ENCODE measurements at regions not wholly inside any gene's neighbourhood (a gene's known extent, or its start where the extent isn't known, plus 50 kb on each side); places are given as distances from the start of the nearest gene placed in this dataset.

DNA sequence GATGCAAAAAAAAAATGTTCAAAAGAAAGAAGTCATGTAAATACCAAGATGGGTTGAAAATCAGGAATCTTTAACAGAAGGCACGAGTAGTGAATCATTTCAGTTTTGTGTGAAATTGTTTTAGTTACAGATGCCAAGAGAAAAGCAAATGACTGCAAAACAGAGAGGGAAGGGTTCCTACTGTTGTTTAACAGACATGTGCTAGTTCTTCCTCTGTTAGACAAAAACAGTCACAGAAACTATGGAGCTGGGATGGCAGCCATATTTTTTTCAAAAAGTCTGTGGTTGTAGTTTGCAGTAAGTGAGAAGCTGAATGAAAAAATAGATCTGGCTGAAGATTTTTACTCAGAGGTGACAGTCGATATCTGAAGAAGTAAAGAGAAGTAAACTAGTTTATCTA, 511.9 kb downstream of the ZIC1 start:
- DNase-seq (ENCODE audit: low read depth in 4 of 4, low spot score in 2 of 4): no peak

DNA sequence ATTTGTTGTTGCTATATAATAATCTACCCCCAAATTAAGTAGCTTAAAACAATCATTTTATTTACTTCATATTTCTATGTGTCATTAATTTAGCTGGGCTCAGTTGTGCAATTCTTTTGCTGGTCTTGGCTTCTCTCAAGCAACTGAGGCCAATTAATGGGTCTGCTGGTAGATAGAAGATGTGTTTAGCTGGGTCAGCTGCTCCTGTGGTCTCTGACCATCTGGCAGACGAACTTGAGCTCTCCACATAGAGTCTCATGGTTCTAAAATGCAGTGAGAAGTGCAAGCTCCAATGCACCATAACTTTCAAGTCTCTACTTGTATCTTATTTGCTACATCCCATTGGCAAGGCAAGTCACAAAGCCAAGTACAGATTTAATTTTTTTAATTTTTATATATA, 515.6 kb downstream of the ZIC1 start:
- no peak for DNase-seq (ENCODE audit: low read depth in 4 of 4, low spot score in 2 of 4)

DNA sequence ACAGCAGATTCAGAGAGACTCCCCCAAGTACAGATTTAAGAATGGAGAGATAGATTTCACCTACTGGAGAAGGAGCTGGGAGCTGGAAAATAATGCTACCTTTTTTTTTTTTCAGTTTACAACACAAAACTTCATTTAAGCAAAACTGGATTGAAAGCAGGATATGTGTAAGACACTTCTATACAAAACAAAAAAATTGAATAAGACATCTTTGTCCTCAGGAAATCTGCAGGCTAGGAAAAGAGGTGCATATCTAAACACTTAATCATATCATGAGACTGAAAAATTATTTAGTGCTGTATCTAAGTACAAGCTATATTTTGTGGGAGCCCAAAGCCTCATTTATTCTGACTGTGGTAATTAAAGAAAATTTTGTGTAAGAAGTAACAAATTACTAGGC, 516.1 kb downstream of the ZIC1 start:
- no peak for DNase-seq (ENCODE audit: low read depth in 4 of 4, low spot score in 2 of 4)

DNA sequence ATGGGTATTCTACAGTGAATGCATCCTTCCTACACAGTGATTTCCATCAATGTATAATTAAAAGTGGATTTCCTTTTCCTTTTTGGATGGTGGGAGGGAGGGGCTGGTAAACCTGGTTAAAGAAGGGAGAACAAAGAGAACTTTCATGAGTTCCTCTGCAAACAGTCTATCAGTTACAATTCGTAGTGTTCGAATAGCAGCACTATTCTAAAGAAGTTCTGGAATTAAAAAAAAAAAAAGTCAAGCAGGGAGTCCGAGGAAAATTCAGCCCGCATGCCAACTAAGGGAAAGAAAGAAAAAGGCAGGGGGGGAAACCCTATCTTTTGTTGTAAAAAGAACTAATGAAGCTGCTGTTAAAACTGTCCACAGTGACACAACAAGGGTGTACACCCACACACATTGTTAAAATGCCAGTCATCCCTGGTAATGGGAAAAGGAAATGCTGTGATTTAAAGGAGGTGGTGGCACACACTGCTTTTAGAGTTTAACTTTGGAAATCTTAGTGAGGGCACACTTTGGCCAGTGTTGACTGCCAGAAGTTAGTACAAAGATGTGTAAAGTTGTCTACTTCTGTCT, 521.2 kb downstream of the ZIC1 start:
- peak in 2 of 4 donors; percentile 13 to 28 for DNase-seq (ENCODE audit: low read depth in 4 of 4, low spot score in 2 of 4)

DNA sequence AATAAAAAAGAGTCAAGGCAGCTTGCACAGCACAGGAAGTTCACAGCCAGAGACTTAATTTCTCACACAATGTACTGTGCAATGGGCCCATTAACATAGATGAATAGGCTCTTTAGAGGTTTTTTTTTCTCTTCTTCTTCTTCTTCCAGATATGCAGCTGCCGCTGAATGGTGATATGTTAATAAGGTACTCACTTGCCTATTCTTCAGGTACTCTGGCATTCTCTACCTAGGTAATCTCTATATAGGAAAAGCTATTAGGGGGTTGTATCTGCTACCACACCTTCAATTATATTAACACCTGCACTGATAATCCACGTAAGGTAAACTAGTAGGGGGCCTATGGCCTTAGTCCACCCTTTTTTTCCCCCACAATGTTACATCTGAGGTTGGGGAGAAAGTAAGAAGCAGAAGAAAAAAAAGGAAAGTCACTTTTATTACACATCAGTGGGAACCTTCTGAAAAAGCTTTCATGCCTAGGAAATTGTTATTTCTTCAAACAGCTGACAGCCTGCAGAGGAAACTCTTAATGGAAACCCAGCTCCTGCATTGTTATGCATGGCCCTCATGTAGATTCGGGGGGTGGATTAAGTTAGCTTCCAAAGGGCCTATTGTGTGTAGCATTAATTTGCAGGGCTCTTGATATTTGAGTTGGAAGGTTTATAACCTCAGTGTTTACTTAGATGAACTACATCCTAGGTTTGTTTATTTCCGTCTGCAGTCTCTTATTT, 525.5 kb downstream of the ZIC1 start:
- DNase-seq (ENCODE audit: low read depth in 4 of 4, low spot score in 2 of 4): no peak

DNA sequence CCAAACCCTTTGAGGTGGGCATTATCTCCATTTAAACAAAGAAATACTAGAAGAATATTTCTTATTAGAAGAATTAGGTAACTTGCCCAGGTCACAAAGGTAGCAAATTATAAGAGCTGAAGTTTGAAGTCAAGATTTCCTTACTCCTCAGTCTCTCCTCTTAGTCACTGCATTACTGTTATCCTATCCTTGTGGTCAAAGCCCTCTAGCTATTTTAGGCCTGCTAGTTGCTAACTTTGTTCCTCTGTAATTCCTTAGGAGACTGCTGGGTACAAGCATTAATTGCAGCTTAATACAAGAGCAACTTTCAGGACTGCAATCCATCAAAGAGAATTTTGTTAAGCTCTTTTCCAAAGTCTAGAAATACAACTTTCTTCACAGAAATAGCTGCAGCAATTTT, 528.2 kb downstream of the ZIC1 start:
- DNase-seq (ENCODE audit: low read depth in 4 of 4, low spot score in 2 of 4): no peak

DNA sequence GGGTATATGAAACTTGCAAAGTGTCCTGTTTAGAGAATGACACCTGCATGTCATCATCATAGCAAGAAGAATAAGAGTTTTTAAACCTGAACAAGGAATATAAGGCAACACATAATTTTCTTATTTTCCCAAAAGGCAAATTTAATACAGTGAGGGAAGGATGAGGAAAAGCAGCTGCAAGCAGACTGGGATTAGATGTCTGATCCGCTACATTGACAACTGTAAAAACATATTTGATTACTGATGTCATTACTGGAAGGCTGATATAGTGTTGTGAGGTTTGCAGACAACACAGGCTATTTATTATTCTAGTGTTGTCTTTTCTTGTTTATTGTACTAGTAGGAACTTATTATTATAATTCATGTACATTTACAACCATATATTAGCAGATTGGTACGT, 528.7 kb downstream of the ZIC1 start:
- DNase-seq (ENCODE audit: low read depth in 4 of 4, low spot score in 2 of 4): no peak

DNA sequence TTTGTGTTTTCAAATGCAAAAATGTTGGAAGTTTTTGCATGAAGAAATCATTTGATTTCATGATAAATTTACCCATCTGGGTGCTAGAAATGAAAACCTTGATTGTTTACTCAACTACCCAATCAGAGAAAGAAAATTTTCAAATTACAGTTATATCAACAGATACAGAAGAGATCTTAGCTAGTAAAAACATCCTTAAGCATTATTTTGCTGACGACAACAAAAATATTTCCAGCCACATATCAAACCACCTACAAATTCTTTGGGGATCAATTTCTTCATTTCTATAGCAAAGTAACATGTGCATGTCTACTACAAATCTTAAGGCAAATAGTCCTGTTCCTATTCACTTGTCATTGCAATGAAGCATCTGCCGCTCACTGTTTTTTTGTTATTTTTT, 530.3 kb downstream of the ZIC1 start:
- DNase-seq (ENCODE audit: low read depth in 4 of 4, low spot score in 2 of 4): no peak

DNA sequence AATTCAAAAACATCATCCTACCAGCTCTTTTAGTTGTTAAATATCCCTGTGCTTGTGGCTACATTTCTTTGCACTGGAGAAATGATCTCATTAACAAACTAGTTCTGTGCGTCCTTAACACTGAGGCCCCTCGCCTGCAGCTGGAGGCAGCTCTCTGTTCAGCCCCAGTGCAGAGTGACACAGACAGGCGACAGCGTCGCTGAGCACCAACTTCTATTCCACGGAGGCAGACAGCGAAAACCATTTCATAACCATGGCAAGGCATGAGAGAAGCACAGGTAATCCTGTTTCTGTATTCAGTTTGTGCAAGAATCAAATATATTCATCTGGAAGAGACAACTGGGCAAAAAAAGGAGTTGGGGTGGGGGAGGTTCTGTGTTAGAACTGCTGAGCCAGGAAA, 530.7 kb downstream of the ZIC1 start:
- no peak for DNase-seq (ENCODE audit: low read depth in 4 of 4, low spot score in 2 of 4)

DNA sequence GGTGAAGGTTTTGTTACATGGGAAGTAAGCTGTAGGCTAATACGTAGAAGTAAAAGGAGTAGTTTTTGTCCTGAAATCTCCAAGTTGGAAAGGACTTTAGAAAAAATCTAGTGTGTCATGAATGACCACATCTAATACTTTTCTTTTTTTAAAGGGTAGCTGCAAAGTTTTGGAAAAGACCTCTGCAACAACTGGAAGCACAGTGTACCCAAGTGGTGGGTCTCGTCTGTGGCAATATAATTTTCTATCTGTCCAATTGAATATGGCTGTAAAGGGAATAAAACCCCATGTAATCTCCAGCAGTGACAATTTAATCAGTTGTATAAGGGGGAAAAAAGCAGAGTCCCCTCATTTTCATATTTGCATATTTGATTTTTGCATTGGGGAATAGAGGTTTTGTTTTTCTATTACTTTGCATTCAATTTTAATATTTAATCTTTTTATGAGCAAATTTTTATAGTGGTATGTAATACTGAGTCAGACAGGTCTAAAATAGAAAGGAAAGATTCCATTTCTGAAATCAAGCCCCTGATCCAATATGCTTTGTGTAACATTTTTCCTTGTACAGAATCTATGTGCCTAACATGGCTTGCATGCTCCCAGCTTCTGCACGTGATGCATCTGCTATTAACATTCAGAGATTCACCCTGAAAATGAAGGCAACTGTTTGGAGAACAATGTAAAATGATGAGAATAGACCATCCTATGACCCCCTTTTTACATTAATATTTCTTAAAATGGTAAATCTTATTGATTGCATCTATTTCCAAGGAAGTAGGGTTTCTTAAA, 531.4 kb downstream of the ZIC1 start:
- DNase-seq (ENCODE audit: low read depth in 4 of 4, low spot score in 2 of 4): no peak

DNA sequence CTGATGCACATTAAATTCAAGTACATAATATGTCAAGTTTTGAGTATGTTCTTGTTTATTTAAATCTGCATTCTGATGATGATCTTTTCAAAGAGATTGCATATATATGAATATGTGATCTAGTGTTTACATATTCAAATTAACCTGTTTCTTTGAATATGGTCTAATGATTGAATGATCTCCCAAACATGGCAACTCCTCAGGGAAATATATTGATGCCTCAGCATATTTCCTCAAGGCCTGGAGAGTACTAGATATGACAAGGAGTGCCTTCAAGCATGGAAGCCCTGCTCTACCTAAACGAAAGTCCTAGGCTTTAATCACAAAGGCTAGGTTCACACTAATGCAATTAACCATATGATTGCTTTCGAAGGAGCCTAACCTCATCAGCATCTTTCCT, 532.8 kb downstream of the ZIC1 start:
- DNase-seq (ENCODE audit: low read depth in 4 of 4, low spot score in 2 of 4): no peak

DNA sequence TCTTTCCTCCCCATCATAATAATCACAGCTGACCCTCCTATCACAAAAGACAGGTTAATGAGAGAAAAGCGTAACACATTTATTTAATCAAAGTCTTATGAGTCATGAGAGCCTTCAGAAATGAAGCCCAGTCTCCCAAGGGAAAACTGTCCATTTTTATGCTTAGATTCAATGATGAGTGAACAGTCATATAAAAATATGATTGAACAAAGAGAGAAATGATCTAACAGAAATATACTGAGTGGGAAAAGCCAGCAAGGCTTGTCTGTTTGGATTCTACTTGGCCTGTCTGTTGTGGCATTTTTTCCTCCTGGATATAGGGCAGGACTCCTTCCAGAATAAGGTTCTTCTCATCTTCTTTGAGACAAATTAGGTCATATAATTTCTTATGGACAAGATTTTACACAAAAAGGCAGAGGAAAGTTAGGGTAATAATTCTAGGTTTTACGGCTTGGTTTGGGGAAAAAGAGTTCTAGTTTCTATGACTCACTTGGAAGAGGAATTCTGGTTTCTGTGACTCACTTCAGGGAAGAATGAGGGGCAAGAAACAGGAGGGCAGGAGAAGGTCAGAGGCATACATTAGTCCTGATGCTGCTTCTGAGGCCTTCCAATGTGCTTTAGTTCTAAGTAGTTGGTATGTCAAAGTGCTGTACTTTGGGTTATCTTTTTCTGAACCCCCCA, 534.2 kb downstream of the ZIC1 start:
- DNase-seq (ENCODE audit: low read depth in 4 of 4, low spot score in 2 of 4): no peak

DNA sequence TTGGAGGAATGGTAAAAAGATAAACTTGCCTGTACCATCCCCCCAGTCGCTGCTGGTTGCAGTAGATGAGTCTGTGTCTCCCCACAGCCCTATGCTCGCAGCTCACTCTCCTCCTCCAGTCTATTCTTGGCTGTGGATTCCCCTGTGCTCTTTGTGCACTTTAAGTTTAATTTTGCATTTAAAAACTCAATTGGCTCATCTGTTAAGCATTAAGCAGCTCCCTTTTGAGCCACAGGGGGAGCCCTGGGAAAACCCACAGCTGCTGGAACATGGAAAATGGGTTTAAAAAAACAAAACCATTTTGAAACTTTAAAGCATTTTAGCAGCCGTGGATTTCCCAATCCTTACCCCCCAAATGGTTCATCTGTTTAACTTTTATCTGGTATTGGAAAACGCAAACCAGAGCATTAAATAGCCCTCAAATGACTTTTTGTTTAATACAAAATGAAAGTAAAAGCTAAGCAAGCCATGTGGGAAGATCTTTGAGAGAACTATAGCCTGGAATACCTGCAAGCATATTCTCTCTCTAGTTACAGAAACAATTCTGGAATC, 536.9 kb downstream of the ZIC1 start:
- no peak for DNase-seq (ENCODE audit: low read depth in 4 of 4, low spot score in 2 of 4)

DNA sequence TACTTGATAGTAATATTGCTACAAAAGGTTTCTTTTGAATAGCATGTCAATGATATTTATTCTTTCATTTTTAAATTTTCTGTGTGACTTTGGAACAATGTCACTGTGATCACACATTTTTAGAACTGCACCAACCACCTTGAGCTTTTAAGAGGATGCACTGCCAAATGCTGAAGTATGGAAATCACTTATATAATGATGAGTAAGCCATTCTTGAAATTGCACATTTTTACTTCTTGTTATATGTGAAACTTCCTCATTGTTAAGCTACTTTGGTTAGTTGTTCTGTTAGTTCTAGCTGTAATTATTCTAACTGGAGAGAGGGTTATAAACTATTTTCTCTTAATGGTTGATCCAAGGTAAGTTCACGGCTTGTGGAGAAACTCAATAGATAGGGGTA, 547.5 kb downstream of the ZIC1 start:
- DNase-seq (ENCODE audit: low read depth in 4 of 4, low spot score in 2 of 4): no peak

DNA sequence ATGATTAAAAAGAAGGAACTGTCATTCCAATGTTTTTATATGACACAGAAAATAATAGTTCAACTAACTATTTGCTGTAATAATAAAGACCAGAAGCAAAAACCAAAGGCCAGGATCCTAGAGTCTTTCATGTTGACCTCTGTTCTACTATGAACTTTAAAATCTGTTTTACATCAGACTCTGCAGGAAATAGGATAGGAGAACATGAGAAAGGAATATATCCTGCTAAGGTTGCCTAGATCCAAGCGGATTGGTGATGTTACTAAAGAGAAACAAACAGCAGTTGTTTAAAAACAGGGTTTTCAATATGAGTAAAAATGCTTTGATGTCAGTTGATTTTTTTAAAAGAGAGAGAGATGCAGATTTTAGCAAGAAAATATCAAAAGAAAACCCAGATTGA, 549.6 kb downstream of the ZIC1 start:
- DNase-seq (ENCODE audit: low read depth in 4 of 4, low spot score in 2 of 4): no peak

DNA sequence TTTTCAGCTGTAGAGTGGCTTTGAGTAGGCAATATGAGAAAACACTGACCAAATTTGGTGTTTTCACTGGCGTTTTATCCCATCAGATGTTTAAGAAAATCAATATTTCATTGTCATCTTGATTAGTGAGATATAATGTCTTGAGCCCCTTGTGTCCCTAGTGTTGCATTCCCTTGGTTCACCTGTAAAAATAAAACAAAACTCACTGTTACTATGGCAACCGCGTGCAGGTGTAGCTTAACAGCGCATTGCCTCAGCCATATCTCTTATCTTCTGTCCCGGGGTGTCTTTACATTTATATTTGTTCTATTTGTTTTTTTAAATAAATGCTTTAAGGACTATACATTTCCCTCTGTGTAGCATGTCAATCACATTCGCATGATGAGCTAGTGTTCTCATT, 551.6 kb downstream of the ZIC1 start:
- no peak for DNase-seq (ENCODE audit: low read depth in 4 of 4, low spot score in 2 of 4)

DNA sequence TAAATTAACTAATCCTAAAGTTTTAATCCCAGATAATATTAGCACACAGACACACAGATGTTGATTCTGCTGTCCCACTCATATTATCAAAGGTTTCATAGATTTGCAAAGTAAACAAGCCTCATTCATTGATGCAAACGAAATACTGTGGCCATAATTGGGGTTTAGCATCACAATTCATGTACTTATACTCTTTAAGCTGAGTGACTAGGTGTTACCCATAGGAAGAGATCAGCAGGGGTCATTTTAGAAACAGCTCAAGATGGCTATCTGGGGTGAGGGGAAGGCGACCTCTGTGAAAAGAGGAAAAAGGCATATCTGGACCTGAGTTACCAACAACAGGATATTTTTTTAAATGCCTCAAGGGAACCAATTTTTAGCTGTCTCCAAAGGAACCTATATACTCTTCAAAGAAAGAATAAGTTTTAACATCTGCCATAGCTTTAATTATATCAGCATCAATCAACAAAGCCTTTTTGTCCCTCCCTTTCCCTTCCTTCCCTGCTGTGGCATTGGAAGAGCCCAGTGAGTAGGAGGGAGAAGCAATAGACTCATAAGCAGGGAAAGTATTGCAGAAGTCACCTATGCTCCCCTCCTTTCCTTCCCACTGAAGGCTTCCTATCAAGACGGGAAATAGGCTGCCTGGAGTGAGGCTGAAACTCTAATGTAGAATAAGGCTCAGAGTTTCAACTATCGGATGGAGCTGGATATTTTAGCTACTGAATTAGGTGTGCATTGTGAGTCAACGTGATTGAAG, 553.4 kb downstream of the ZIC1 start:
- no peak for DNase-seq (ENCODE audit: low read depth in 4 of 4, low spot score in 2 of 4)

DNA sequence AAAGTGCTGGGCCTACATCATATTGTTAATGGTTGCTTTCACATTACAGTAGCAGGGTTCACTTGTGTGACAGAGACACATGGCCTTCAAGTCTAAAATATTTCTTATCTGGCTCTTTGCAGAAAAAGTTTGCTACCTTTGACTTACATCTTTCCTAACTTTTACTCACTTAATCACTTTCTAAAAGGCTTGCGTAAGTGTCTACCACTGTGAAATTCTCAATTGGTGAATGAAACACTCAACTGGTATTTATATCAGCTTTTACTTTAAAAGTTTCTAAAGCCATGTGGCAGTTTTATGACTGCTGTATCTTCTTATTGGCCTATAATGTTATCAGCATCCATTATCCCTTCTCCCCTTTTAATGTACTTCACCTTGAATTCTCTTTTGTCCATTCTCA, 554.5 kb downstream of the ZIC1 start:
- DNase-seq (ENCODE audit: low read depth in 4 of 4, low spot score in 2 of 4): no peak

DNA sequence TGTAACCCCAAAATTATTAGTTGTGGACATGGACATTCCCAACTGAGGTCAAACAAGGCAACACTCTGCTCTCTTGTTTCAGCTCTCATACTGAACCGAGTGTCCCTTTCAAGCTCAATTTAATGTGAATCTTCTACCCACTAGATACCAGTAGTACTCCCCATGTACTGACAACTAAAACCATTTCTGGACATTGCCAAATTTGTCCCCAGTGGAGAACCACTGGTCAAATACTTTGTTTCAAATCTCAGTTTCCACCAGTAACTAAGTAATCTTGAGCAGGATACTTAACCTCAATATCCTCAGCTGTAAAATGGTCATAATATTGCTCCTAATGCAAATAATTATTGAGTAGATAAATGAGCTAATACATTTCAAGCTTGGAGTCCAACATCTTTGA, 566.0 kb downstream of the ZIC1 start:
- DNase-seq (ENCODE audit: low read depth in 4 of 4, low spot score in 2 of 4): no peak

DNA sequence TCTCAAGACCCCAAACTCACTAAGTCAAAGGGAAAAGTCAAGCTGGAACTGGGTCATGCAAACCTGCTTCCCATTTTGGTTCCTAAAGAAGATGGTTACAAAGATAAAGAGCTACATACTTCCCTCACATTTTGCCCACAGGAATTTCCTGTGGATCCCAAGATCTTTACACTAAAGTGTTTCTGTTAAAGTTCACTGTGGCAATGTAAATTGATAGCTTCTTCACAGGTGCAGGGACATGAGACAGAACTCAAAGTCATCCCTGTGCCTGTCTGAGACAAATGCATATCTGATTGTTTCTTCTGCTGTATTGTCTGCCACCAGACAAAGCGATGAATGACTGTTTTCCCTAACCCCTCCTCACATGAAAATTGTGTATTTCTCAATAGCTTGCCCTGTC, 567.8 kb downstream of the ZIC1 start:
- DNase-seq (ENCODE audit: low read depth in 4 of 4, low spot score in 2 of 4): no peak

Data from left renal cortex interstitium (tissue), 4 donors.